ENCODE measurements at regions not wholly inside any gene's neighbourhood (a gene's known extent, or its start where the extent isn't known, plus 50 kb on each side); places are given as distances from the start of the nearest gene placed in this dataset.

DNA sequence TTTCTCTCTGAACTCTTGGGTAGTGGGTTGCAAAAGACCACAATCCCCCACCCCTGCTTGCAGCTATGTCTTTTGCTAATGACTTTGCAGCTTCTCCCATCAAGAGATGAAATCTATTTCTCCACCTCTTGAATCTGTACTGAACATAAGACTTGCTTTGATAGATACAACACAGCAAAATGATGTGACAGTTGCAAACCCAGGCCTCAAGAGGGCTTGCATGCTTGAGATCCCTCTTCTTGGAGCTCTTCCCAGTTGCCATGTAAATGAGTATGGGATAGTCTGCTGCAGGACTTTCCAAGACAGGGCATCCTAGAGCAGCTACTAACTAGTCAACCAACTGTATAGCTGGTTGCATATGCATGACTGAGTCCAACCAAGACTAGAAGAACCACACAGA is 783.6 kb downstream of the PDCD6IP start:
- no peak for TF ChIP-seq EZH2 (IDR thresholded peaks at IDR 0.05; ENCODE audit: low read length)
- TF ChIP-seq, protein P1, sequence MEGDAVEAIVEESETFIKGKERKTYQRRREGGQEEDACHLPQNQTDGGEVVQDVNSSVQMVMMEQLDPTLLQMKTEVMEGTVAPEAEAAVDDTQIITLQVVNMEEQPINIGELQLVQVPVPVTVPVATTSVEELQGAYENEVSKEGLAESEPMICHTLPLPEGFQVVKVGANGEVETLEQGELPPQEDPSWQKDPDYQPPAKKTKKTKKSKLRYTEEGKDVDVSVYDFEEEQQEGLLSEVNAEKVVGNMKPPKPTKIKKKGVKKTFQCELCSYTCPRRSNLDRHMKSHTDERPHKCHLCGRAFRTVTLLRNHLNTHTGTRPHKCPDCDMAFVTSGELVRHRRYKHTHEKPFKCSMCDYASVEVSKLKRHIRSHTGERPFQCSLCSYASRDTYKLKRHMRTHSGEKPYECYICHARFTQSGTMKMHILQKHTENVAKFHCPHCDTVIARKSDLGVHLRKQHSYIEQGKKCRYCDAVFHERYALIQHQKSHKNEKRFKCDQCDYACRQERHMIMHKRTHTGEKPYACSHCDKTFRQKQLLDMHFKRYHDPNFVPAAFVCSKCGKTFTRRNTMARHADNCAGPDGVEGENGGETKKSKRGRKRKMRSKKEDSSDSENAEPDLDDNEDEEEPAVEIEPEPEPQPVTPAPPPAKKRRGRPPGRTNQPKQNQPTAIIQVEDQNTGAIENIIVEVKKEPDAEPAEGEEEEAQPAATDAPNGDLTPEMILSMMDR (optimal IDR thresholded peaks at IDR 0.05 in 1 of 3, IDR thresholded peaks at IDR 0.05 in 1 of 3, conservative IDR thresholded peaks at IDR 0.05 in 1 of 3; ENCODE audit: extremely low read depth in 1 of 3, insufficient read depth in 2 of 3, low read length in 3 of 3): no peak
- H3K9me3 ChIP-seq (ENCODE audit: control insufficient read depth, low read depth, low read length): no peaks in the 10 kb centered on the region
- H3K4me3 ChIP-seq (ENCODE audit: control insufficient read depth in 2 of 3, extremely low read depth in 1 of 3, insufficient read depth in 2 of 3, low read depth in 1 of 3, low read length in 3 of 3): no peak overlapping the region
- H3K79me2 ChIP-seq (ENCODE audit: control insufficient read depth, insufficient read depth, low read length): no peaks in the 10 kb centered on the region
- no peaks in the 10 kb centered on the region for H3K9me1 ChIP-seq (ENCODE audit: control insufficient read depth, extremely low read depth, insufficient read depth, low read length)
- no peaks in the 10 kb centered on the region for H3K27me3 ChIP-seq (ENCODE audit: control insufficient read depth, extremely low read depth, insufficient read depth, low read length)
- no peaks in the 10 kb centered on the region for H4K20me1 ChIP-seq (ENCODE audit: control insufficient read depth, extremely low read depth, insufficient read depth, low read length)
- H3K4me1 ChIP-seq (ENCODE audit: control insufficient read depth, extremely low read depth, insufficient read depth, low read length): no peaks in the 10 kb centered on the region
- dilution Hi-C loops (cut with MboI; ENCODE audit: extremely low pct_ligation_motif_present, low sequenced_read_pairs): no loop called here
- no peak overlapping the region for H3K4me2 ChIP-seq (ENCODE audit: control insufficient read depth, extremely low read depth, insufficient read depth, low read depth, low read length)
- FAIRE-seq: no peak
- H3K36me3 ChIP-seq (ENCODE audit: control insufficient read depth in 2 of 2, extremely low read depth in 1 of 2, insufficient read depth in 2 of 2, low read length in 2 of 2): no peaks in the 10 kb centered on the region
- H3K9ac ChIP-seq (ENCODE audit: control insufficient read depth, extremely low read depth, insufficient read depth, low read length): no peak overlapping the region
- H3K27ac ChIP-seq (ENCODE audit: control insufficient read depth, insufficient read depth, low read length): no peak overlapping the region
- DNase-seq (ENCODE audit: low read depth, low spot score): no peak
- no peak overlapping the region for H2AFZ ChIP-seq (ENCODE audit: control insufficient read depth, low read length)

DNA sequence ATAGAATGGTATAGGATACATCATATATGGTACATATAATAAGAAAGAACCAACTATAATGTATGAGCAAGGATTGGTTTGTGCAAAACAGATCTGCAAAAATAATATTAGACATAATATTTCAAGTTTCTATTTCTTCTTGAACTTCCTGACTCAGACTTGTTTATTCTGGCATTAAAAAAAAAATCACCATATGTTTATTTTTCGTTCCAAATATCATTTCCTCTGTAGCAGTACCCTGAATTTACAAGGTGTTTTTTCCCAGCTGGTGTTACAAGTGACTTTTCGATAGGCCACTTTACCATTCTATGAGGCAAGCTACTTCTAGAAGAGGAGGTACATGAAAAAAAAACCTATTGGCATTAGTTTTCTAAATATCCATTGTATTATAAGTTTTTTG is 785.0 kb downstream of the PDCD6IP start:
- Histone ChIP-seq H3K27me3 (ENCODE audit: control insufficient read depth, extremely low read depth, insufficient read depth, low read length) (no peaks in the 10 kb centered on the region), H4K20me1 (ENCODE audit: control insufficient read depth, extremely low read depth, insufficient read depth, low read length) (no peaks in the 10 kb centered on the region), H3K4me2 (ENCODE audit: control insufficient read depth, extremely low read depth, insufficient read depth, low read depth, low read length) (no peak overlapping the region), H3K36me3 (ENCODE audit: control insufficient read depth in 2 of 2, extremely low read depth in 1 of 2, insufficient read depth in 2 of 2, low read length in 2 of 2) (no peaks in the 10 kb centered on the region), H3K9ac (ENCODE audit: control insufficient read depth, extremely low read depth, insufficient read depth, low read length) (no peak overlapping the region), H3K9me1 (ENCODE audit: control insufficient read depth, extremely low read depth, insufficient read depth, low read length) (no peaks in the 10 kb centered on the region), H3K4me1 (ENCODE audit: control insufficient read depth, extremely low read depth, insufficient read depth, low read length) (no peaks in the 10 kb centered on the region), H3K27ac (ENCODE audit: control insufficient read depth, insufficient read depth, low read length) (no peak overlapping the region), H3K79me2 (ENCODE audit: control insufficient read depth, insufficient read depth, low read length) (no peaks in the 10 kb centered on the region), H3K4me3 (ENCODE audit: control insufficient read depth in 2 of 3, extremely low read depth in 1 of 3, insufficient read depth in 2 of 3, low read depth in 1 of 3, low read length in 3 of 3) (no peak overlapping the region), H2AFZ (ENCODE audit: control insufficient read depth, low read length) (no peak overlapping the region), H3K9me3 (ENCODE audit: control insufficient read depth, low read depth, low read length) (no peaks in the 10 kb centered on the region)
- no peak for TF ChIP-seq EZH2 (IDR thresholded peaks at IDR 0.05; ENCODE audit: low read length)
- TF ChIP-seq, protein P1 (optimal IDR thresholded peaks at IDR 0.05 in 1 of 3, IDR thresholded peaks at IDR 0.05 in 1 of 3, conservative IDR thresholded peaks at IDR 0.05 in 1 of 3; ENCODE audit: extremely low read depth in 1 of 3, insufficient read depth in 2 of 3, low read length in 3 of 3): no peak
- dilution Hi-C loops (cut with MboI; ENCODE audit: extremely low pct_ligation_motif_present, low sequenced_read_pairs): no loop called here
- FAIRE-seq: no peak
- no peak for DNase-seq (ENCODE audit: low read depth, low spot score)

Measured in keratinocyte (primary cell).